HCT116 (cell line): ENCODE measurements at regions not wholly inside any gene's neighbourhood (a gene's known extent, or its start where the extent isn't known, plus 50 kb on each side); places are given as distances from the start of the nearest gene placed in this dataset.

Experiments used
- ATAC-seq: fragments of 200-7000 bp; cut with Tn5 transposase; 2 replicates; pipeline ENCODE4 v1.9.1; 2020; ENCODE audit warnings: mild to moderate bottlenecking, moderate library complexity
- BruUV-seq: library from RNA; stranded (reverse); fragments of 400-500 nt; replicated peaks from 2 replicates; lab custom pipeline; 2021; lab: Mats Ljungman, UMichigan
- CTCF ChIA-PET: fragments of 300-600 bp; sonication (Branson Sonifier 250); formaldehyde crosslinking; loops from one replicate; lab custom pipeline; 2021; ENCODE audit warnings: antibody characterized with exemption; lab: Charles Lee
- POLR2A ChIA-PET: fragments of 300-600, 350-600 bp; sonication (Branson Sonifier 250); formaldehyde crosslinking; loops from one replicate; lab custom pipeline; 2021; ENCODE audit warnings: antibody characterized with exemption; lab: Charles Lee
- RAD21 ChIA-PET, 2 experiments: fragments of 300-600 bp; sonication (Branson Sonifier 250); formaldehyde crosslinking; loops; one replicate each; lab custom pipeline; 2023; ENCODE audit warnings: low total read pairs in 2 of 2; ENCODE audit not compliant: uncharacterized antibody in 2 of 2, unreplicated experiment in 2 of 2, low non-redundant PET in 1 of 2; lab: Charles Lee
- DNase-seq: peaks from one replicate; pipeline ENCODE4 v3.0.0-alpha.2; 2010; ENCODE audit warnings: low read depth, low spot score
- H2AFZ ChIP-seq: fragments of 200-600 bp; shearing (Covaris generic), sonication (generic); 2 replicates; pipeline ENCODE4 v1.6.1; 2017; ENCODE audit warnings: low read depth, mixed run types, mixed read lengths, antibody characterized with exemption, low read length; ENCODE audit not compliant: poor library complexity, severe bottlenecking
- H3K27ac ChIP-seq: 2 replicates; pipeline ENCODE4 v1.5.1; 2012; ENCODE audit warnings: low read depth, low read length
- H3K27me3 ChIP-seq: fragments of 200-600 bp; sonication (generic); 2 replicates; pipeline ENCODE4 v1.6.1; 2016; ENCODE audit warnings: mixed run types, low read length, mixed read lengths; ENCODE audit not compliant: insufficient read depth
- H3K36me3 ChIP-seq, 2 experiments: fragments of 200-500 bp in 1 of 2; fragments of 200-600 bp in 1 of 2; sonication (Bioruptor generic) in 1 of 2; sonication (generic) in 1 of 2; 2 replicates each; pipeline versions ENCODE4 v1.5.1 to v1.6.1; 2014 to 2016; ENCODE audit warnings: low read length in 2 of 2, inconsistent platforms in 1 of 2, mixed read lengths in 1 of 2, mixed run types in 1 of 2; ENCODE audit not compliant: insufficient read depth in 2 of 2, control insufficient read depth in 1 of 2
- H3K4me1 ChIP-seq, 2 experiments: fragments of 200-600 bp in 1 of 2; sonication (generic) in 1 of 2; 2 replicates each; pipeline versions ENCODE4 v1.5.1 to v1.6.1; 2012 to 2017; ENCODE audit warnings: low read length in 2 of 2, inconsistent platforms in 1 of 2, mild to moderate bottlenecking in 1 of 2, mixed read lengths in 1 of 2, mixed run types in 1 of 2, moderate library complexity in 1 of 2; ENCODE audit not compliant: insufficient read depth in 2 of 2, control insufficient read depth in 1 of 2
- H3K4me2 ChIP-seq: fragments of 200-600 bp; sonication (generic); 2 replicates; pipeline ENCODE4 v1.6.1; 2017; ENCODE audit warnings: mixed run types, low read length, mixed read lengths
- H3K4me3 ChIP-seq, 2 experiments: fragments of 200-600 bp in 1 of 2; sonication (generic) in 1 of 2; replicated peaks in 1 of 2; 2 replicates each; pipeline ENCODE4 v1.5.1; 2011 to 2016; ENCODE audit warnings: low read length in 2 of 2, control low read depth in 1 of 2, low read depth in 1 of 2, mild to moderate bottlenecking in 1 of 2, mixed read lengths in 1 of 2, mixed run types in 1 of 2
- H3K79me2 ChIP-seq: fragments of 200-600 bp; sonication (generic); 2 replicates; pipeline ENCODE4 v1.6.1; 2017; ENCODE audit warnings: mild to moderate bottlenecking, mixed run types, low read length, moderate library complexity, mixed read lengths; ENCODE audit not compliant: insufficient read depth
- H3K9ac ChIP-seq: fragments of 200-600 bp; sonication (generic); 2 replicates; pipeline ENCODE4 v1.6.1; 2016; ENCODE audit warnings: low read length, mixed read lengths
- H3K9me2 ChIP-seq: fragments of 200-600 bp; sonication (generic), shearing (Covaris generic); 2 replicates; pipeline ENCODE4 v1.6.1; 2017; ENCODE audit warnings: mixed run types, mild to moderate bottlenecking, moderate library complexity; ENCODE audit not compliant: insufficient read depth
- H3K9me3 ChIP-seq, 2 experiments: fragments of 200-500 bp in 1 of 2; fragments of 200-600 bp in 1 of 2; sonication (Bioruptor generic) in 1 of 2; sonication (generic) in 1 of 2; 2 replicates each; pipeline ENCODE4 v1.6.1; 2014 to 2017; ENCODE audit warnings: low read length in 2 of 2, mixed read lengths in 2 of 2, inconsistent platforms in 1 of 2, low read depth in 1 of 2, mild to moderate bottlenecking in 1 of 2, mixed run types in 1 of 2, moderate library complexity in 1 of 2; ENCODE audit not compliant: control insufficient read depth in 1 of 2, insufficient read depth in 1 of 2
- H4K20me1 ChIP-seq: fragments of 200-600 bp; sonication (generic), shearing (Covaris generic); 2 replicates; pipeline ENCODE4 v1.6.1; 2017; ENCODE audit warnings: mixed run types, mild to moderate bottlenecking, moderate library complexity; ENCODE audit not compliant: insufficient read depth
- CBX3 ChIP-seq: IDR thresholded peaks from 2 replicates; pipeline ENCODE4 v1.6.1; 2012; ENCODE audit warnings: low read depth
- CEBPB ChIP-seq: IDR thresholded peaks from 2 replicates; pipeline ENCODE4 v1.6.1; 2012; ENCODE audit warnings: low read depth
- EGR1 ChIP-seq: IDR thresholded peaks from 2 replicates; pipeline ENCODE4 v1.6.1; 2012; ENCODE audit warnings: low read depth
- ELF1 ChIP-seq: IDR thresholded peaks from 2 replicates; pipeline ENCODE4 v1.6.1; 2012; ENCODE audit warnings: low read depth, borderline replicate concordance
- EZH2 ChIP-seq: fragments of 200-600 bp; sonication (generic); IDR thresholded peaks from 2 replicates; pipeline ENCODE4 v1.6.1; 2017; ENCODE audit warnings: antibody characterized with exemption, mixed run types
- EZH2phosphoT487 ChIP-seq: fragments of 200-600 bp; IDR thresholded peaks from 2 replicates; pipeline ENCODE4 v1.6.1; 2018; ENCODE audit warnings: antibody characterized with exemption, borderline replicate concordance
- FOSL1 ChIP-seq: IDR thresholded peaks from 2 replicates; pipeline ENCODE4 v1.6.1; 2012; ENCODE audit warnings: low read depth
- JUND ChIP-seq: IDR thresholded peaks from 2 replicates; pipeline ENCODE4 v1.6.1; 2012
- POLR2A ChIP-seq: IDR thresholded peaks from 2 replicates; pipeline ENCODE4 v1.7.0; 2011; ENCODE audit warnings: borderline replicate concordance; ENCODE audit not compliant: insufficient read depth, insufficient read length; ENCODE audit errors: extremely low read depth
- POLR2AphosphoS5 ChIP-seq: IDR thresholded peaks from 2 replicates; pipeline ENCODE4 v1.6.1; 2011; ENCODE audit warnings: mild to moderate bottlenecking, low read depth, low read length, moderate library complexity
- RAD21 ChIP-seq: IDR thresholded peaks from 2 replicates; pipeline ENCODE4 v1.6.1; 2012; ENCODE audit warnings: low read depth, mild to moderate bottlenecking
- SIN3A ChIP-seq: IDR thresholded peaks from 2 replicates; pipeline ENCODE4 v1.6.1; 2012; ENCODE audit warnings: low read depth
- SP1 ChIP-seq: IDR thresholded peaks from 2 replicates; pipeline ENCODE4 v1.6.1; 2012; ENCODE audit warnings: low read depth
- SRF ChIP-seq: IDR thresholded peaks from 2 replicates; pipeline ENCODE4 v1.6.1; 2012; ENCODE audit warnings: low read depth
- TCF7L2 ChIP-seq: IDR thresholded peaks from 2 replicates; pipeline ENCODE4 v1.7.0; 2011; ENCODE audit warnings: borderline replicate concordance, inconsistent platforms; ENCODE audit not compliant: insufficient read depth, insufficient read length; ENCODE audit errors: extremely low read depth
- YY1 ChIP-seq: IDR thresholded peaks from 2 replicates; pipeline ENCODE4 v1.6.1; 2011; ENCODE audit warnings: low read length, low read depth, moderate library complexity, mild to moderate bottlenecking; ENCODE audit not compliant: insufficient replicate concordance; ENCODE audit errors: extremely low read depth
- ZFX ChIP-seq: fragments of 450-650 bp; IDR thresholded peaks from 2 replicates; pipeline ENCODE4 v1.6.1; 2017
- intact Hi-C: fragments of 100-400 bp; cut with micrococcal nuclease; formaldehyde crosslinking; loops from 2 replicates; pipeline ENCODE4 v1.10.0; 2022
- TF ChIP-seq, protein P1 (sequence below): IDR thresholded peaks from 2 replicates; pipeline ENCODE4 v1.6.1; 2012
- TF ChIP-seq, protein P2 (sequence below), 3 experiments: fragments of 200-600 bp in 1 of 3; sonication (generic) in 1 of 3; IDR thresholded peaks in 2 of 3; conservative IDR thresholded peaks in 1 of 3; 2 replicates each; pipeline ENCODE4 v1.5.1; 2012 to 2017; ENCODE audit warnings: low read depth in 2 of 3, low read length in 2 of 3, antibody characterized with exemption in 1 of 3, borderline replicate concordance in 1 of 3, control low read depth in 1 of 3, mild to moderate bottlenecking in 1 of 3, mixed read lengths in 1 of 3, mixed run types in 1 of 3, moderate library complexity in 1 of 3; ENCODE audit not compliant: insufficient read depth in 1 of 3
- TF ChIP-seq, protein P3 (sequence below): IDR thresholded peaks from 2 replicates; pipeline ENCODE4 v1.6.1; 2012; ENCODE audit warnings: low read depth

GRCh38 chr7:136180984-136181383, 203.8 kb upstream of the MTPN start:
- DNase-seq (no peak), ATAC-seq (no peak)
- ChIA-PET CTCF (no interaction called here), POLR2A (no interaction called here), RAD21 (no interaction called here)
- H2AFZ ChIP-seq, result no peak overlapping the region
- no peaks in the 10 kb centered on the region for H3K79me2 ChIP-seq
- no peak overlapping the region for H3K9ac ChIP-seq
- H3K9me2 ChIP-seq, result no peaks in the 10 kb centered on the region
- no peaks in the 10 kb centered on the region for H4K20me1 ChIP-seq
- TF ChIP-seq SIN3A, result no peak
- no peak for TF ChIP-seq SRF
- no peak for TF ChIP-seq SP1
- TF ChIP-seq RAD21, result no peak
- no peak for TF ChIP-seq ELF1
- TF ChIP-seq, protein P1, sequence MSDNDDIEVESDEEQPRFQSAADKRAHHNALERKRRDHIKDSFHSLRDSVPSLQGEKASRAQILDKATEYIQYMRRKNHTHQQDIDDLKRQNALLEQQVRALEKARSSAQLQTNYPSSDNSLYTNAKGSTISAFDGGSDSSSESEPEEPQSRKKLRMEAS, result no peak
- no peak for TF ChIP-seq YY1
- TF ChIP-seq, protein P2, sequence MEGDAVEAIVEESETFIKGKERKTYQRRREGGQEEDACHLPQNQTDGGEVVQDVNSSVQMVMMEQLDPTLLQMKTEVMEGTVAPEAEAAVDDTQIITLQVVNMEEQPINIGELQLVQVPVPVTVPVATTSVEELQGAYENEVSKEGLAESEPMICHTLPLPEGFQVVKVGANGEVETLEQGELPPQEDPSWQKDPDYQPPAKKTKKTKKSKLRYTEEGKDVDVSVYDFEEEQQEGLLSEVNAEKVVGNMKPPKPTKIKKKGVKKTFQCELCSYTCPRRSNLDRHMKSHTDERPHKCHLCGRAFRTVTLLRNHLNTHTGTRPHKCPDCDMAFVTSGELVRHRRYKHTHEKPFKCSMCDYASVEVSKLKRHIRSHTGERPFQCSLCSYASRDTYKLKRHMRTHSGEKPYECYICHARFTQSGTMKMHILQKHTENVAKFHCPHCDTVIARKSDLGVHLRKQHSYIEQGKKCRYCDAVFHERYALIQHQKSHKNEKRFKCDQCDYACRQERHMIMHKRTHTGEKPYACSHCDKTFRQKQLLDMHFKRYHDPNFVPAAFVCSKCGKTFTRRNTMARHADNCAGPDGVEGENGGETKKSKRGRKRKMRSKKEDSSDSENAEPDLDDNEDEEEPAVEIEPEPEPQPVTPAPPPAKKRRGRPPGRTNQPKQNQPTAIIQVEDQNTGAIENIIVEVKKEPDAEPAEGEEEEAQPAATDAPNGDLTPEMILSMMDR (IDR thresholded peaks at IDR 0.05 in 2 of 3, conservative IDR thresholded peaks at IDR 0.05 in 1 of 3; ENCODE audit: borderline replicate concordance in 1 of 3, insufficient read depth in 1 of 3, low read depth in 2 of 3, low read length in 2 of 3), result no peak
- TF ChIP-seq, protein P3, sequence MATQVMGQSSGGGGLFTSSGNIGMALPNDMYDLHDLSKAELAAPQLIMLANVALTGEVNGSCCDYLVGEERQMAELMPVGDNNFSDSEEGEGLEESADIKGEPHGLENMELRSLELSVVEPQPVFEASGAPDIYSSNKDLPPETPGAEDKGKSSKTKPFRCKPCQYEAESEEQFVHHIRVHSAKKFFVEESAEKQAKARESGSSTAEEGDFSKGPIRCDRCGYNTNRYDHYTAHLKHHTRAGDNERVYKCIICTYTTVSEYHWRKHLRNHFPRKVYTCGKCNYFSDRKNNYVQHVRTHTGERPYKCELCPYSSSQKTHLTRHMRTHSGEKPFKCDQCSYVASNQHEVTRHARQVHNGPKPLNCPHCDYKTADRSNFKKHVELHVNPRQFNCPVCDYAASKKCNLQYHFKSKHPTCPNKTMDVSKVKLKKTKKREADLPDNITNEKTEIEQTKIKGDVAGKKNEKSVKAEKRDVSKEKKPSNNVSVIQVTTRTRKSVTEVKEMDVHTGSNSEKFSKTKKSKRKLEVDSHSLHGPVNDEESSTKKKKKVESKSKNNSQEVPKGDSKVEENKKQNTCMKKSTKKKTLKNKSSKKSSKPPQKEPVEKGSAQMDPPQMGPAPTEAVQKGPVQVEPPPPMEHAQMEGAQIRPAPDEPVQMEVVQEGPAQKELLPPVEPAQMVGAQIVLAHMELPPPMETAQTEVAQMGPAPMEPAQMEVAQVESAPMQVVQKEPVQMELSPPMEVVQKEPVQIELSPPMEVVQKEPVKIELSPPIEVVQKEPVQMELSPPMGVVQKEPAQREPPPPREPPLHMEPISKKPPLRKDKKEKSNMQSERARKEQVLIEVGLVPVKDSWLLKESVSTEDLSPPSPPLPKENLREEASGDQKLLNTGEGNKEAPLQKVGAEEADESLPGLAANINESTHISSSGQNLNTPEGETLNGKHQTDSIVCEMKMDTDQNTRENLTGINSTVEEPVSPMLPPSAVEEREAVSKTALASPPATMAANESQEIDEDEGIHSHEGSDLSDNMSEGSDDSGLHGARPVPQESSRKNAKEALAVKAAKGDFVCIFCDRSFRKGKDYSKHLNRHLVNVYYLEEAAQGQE, result no peak
- TF ChIP-seq POLR2AphosphoS5, result no peak
- TF ChIP-seq JUND, result no peak
- TF ChIP-seq CBX3, result no peak
- TF ChIP-seq TCF7L2, result no peak
- no peak for TF ChIP-seq EZH2
- no peak for TF ChIP-seq CEBPB
- TF ChIP-seq EZH2phosphoT487, result no peak
- no peak for TF ChIP-seq ZFX
- no peak for TF ChIP-seq EGR1
- TF ChIP-seq FOSL1, result no peak
- no peak for TF ChIP-seq POLR2A
- H3K36me3 ChIP-seq, result no peaks in the 10 kb centered on the region
- BruUV-seq, result no TSS peak
- H3K4me2 ChIP-seq, result no peak overlapping the region
- no peaks in the 10 kb centered on the region for H3K4me1 ChIP-seq
- no peaks in the 10 kb centered on the region for H3K9me3 ChIP-seq
- no peak overlapping the region for H3K27ac ChIP-seq
- H3K27me3 ChIP-seq, result no peaks in the 10 kb centered on the region
- intact Hi-C loops, result no loop called here
- no peak overlapping the region for H3K4me3 ChIP-seq
